Pancreas (tissue), 10 donors: ENCODE measurements at regions not wholly inside any gene's neighbourhood (a gene's known extent, or its start where the extent isn't known, plus 50 kb on each side); places are given as distances from the start of the nearest gene placed in this dataset.
A peak's percentile ranks its signal among the peaks of the same experiment; 100 is the strongest.

ENCODE experiments used
- ATAC-seq, 4 donors: fragments of 200-7000 bp; cut with Tn5 transposase; one replicate each; pipeline versions ENCODE4 v1.8.0 to v1.9.1; 2020; ENCODE audit warnings: mild to moderate bottlenecking in 4 of 4, moderate library complexity in 4 of 4
- DNase-seq, 6 donors: peaks; one replicate each; pipeline ENCODE4 v3.0.0-alpha.2; 2020
- FAIRE-seq: peaks from 2 replicates; lab custom pipeline; 2012; peaks lifted over from hg19 to GRCh38; lab: Jason Lieb, UNC
- H3K27ac ChIP-seq, 4 donors: fragments of 200-600 bp; sonication (generic); 1 replicate in 3 of 4; 2 replicates in 1 of 4; pipeline versions ENCODE4 v1.5.0 to v1.8.0; 2020
- H3K27me3 ChIP-seq, 4 donors: fragments of 200-600 bp; one replicate each; pipeline ENCODE4 v1.8.0; 2021
- H3K36me3 ChIP-seq, 3 donors: fragments of 200-600 bp; sonication (generic) in 1 of 3; one replicate each; pipeline versions ENCODE4 v1.5.0 to v1.8.0; 2020 to 2021
- H3K4me1 ChIP-seq, 3 donors: fragments of 200-600 bp; one replicate each; pipeline ENCODE4 v1.8.0; 2021
- H3K4me3 ChIP-seq, 4 donors: fragments of 200-600 bp; sonication (generic) in 2 of 4; one replicate each; pipeline versions ENCODE4 v1.5.0 to v1.8.0; 2020 to 2021
- H3K9me3 ChIP-seq, 4 donors: fragments of 200-600 bp; one replicate each; pipeline ENCODE4 v1.8.0; 2021
- WGBS, 2 donors: extraction: QIAGEN DNeasy Blood & Tissue Kit; methylation state at CpG; one replicate each; pipeline ENCODE4 v1.1.7; 2013; 5-methylcytosine and 5-hydroxymethylcytosine counted together
- intact Hi-C, 3 donors: fragments of 100-400 bp; cut with DNase I; formaldehyde crosslinking; loops; one replicate each; pipeline versions ENCODE4 v1.11.1 to v1.14.2; 2022
- TF ChIP-seq, protein P1 (sequence below), 4 donors: fragments of 200-600 bp; sonication (generic) in 3 of 4; IDR thresholded peaks; one replicate each; pipeline versions ENCODE4 v1.5.0 to v1.8.0; 2021; ENCODE audit warnings: antibody characterized with exemption in 4 of 4
- donor health status: healthy with polysubstance abuse.
- donor health status: DM: no; HTN: no; CAD: no; lungs with moderate emphysema.
- donor health status: DM: no; HTN: no; CAD: no.
- donor health status: control.
- donor health status: control.
- donor health status: Bipolar disorder and iron deficiency.
- donor health status: DM: yes; HTN: yes; CAD: no.
- donor health status: DM: no; HTN: no; CAD: no.
- donor health status: DM: no; HTN: no; CAD: no.
- donor health status: DM: yes; HTN: yes; CAD: no.

DNA sequence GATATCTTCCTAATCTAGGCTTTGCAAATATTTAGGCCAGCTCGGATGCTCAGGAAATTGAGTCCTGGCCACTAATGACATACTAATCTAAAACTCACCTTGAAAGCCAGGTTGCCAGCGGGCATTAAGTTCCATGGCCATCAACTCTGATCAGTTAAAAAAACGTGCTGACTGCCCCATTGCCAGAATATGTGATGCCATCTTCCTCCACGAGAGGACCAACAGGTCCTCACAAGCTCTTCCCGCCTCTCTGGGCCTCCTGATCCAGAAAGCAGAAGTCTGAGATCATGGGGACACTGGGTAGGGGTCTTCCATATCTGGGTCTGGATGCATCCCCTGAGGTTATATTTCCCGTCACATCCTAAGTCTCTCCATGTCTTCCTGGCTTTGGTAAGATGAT lies 311.3 kb downstream of the TCERG1L start:
- no peak for FAIRE-seq

DNA sequence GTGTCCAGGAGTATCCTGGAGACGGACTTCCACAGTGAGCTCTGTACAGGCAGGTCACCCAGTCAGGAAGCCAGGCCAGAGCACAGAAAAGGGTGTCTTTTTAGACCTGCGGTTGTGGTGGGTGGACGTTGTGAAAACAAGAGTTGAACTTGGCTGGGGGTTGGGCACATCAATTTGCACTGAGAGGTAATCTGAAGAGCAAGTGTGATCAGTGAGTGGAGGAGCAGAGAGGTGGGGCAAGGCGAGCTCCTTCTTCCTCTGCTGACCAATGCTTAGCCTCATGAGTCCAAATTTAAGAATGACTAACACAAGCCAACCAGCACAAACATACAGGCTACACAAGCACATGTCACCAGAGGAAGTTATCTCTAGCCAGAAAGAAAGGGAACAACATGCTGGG lies 310.8 kb downstream of the TCERG1L start:
- intact Hi-C loops = no loop called here
- DNase-seq = no peak
- Histone ChIP-seq H3K9me3 (no peaks in the 10 kb centered on the region), H3K27ac (no peak overlapping the region), H3K4me1 (no peaks in the 10 kb centered on the region), H3K36me3 (no peaks in the 10 kb centered on the region), H3K27me3 (peaks cover 0 to 6% (median 0%) of the 10 kb centered on the region in 4 donors), H3K4me3 (no peak overlapping the region)
- WGBS, 2 donors = 51 to 53% methylated on average over 4 of the region's 4 CpGs
- no peak for ATAC-seq
- no peak for FAIRE-seq
- TF ChIP-seq, protein P1, sequence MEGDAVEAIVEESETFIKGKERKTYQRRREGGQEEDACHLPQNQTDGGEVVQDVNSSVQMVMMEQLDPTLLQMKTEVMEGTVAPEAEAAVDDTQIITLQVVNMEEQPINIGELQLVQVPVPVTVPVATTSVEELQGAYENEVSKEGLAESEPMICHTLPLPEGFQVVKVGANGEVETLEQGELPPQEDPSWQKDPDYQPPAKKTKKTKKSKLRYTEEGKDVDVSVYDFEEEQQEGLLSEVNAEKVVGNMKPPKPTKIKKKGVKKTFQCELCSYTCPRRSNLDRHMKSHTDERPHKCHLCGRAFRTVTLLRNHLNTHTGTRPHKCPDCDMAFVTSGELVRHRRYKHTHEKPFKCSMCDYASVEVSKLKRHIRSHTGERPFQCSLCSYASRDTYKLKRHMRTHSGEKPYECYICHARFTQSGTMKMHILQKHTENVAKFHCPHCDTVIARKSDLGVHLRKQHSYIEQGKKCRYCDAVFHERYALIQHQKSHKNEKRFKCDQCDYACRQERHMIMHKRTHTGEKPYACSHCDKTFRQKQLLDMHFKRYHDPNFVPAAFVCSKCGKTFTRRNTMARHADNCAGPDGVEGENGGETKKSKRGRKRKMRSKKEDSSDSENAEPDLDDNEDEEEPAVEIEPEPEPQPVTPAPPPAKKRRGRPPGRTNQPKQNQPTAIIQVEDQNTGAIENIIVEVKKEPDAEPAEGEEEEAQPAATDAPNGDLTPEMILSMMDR (IDR thresholded peaks at IDR 0.05) = no peak

More for the DNA sequence above, 311.3 kb downstream of the TCERG1L start:
- Histone ChIP-seq H3K27me3 (peaks cover 0 to 6% (median 0%) of the 10 kb centered on the region in 4 donors), H3K36me3 (no peaks in the 10 kb centered on the region), H3K4me3 (no peak overlapping the region), H3K4me1 (no peaks in the 10 kb centered on the region), H3K27ac (no peak overlapping the region), H3K9me3 (no peaks in the 10 kb centered on the region)
- 51 to 66% methylated on average over 6 of the region's 6 CpGs for WGBS, 2 donors
- ATAC-seq (no peak), DNase-seq (no peak)
- TF ChIP-seq, protein P1 (IDR thresholded peaks at IDR 0.05) = no peak
- intact Hi-C loops = no loop called here

DNA sequence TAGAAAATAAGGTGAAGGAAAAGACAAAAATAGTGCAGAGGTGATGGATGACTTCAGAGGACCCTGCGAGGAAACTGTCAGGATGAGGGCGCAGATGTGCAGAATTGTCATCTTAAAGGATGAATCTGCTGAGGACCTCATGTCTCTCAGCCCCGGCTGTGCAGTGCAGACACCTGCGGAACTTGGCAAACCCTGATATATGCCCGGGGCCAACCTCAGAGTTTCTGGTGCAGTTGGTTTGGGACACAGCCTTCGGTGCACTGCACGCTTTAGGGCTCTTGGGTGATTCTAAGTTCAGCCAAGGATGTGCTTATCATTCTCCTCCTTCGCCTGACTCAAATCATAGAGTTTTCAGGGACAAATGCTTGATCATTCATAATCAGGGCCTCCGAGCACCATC lies 310.1 kb downstream of the TCERG1L start:
- intact Hi-C loops = no loop called here

DNA sequence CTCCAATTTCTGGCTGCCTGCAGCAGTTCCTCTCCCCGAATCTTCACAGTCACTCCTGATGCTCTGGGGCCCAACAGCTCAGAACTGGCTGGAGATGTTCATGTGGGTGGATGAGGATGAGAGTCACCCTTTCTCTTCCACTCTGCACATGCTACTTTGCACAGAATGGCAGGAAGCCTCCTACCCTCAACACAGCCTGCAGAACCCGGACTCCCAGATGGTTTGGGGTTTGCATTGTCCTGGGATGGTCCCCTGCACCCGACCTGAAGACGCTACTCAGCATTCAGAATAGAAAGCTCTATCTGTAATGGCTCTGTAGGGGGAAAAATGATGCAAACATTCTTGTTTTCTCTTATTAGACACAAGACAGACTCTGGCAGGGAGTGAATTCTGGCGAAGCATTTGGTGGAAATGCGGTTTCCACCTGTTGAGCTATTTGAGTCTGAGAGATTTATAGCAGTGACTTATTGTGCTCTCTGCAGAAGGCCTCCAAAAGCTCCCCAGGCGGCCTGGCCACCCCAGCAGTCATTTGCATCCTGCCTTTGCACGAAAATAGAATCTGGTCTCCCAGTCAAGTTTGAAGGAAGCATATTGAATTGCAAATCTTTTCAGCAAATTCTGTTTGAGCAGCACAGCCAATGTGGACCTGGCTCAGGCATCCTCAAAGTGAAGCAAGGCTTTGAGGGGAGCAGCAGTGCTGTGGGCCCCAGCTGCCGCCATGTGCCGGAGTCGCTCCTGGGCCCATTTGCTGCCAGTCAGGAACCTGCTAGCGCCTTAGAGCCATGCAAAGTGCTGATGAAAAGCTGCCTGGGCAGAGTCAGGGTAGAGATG lies 309.3 kb downstream of the TCERG1L start:
- Histone ChIP-seq H3K27me3 (peaks cover 0 to 6% (median 0%) of the 10 kb centered on the region in 4 donors), H3K9me3 (no peaks in the 10 kb centered on the region), H3K36me3 (no peaks in the 10 kb centered on the region), H3K4me3 (no peak overlapping the region), H3K27ac (no peak overlapping the region), H3K4me1 (no peaks in the 10 kb centered on the region)
- ATAC-seq (no peak), FAIRE-seq (no peak), DNase-seq (no peak)
- 60 to 73% methylated on average over 12 of the region's 12 CpGs for WGBS, 2 donors
- intact Hi-C loops = no loop called here
- TF ChIP-seq, protein P1 (IDR thresholded peaks at IDR 0.05) = no peak

More for the DNA sequence above, 310.1 kb downstream of the TCERG1L start:
- no peak for FAIRE-seq
- no peak overlapping the region for H3K27ac ChIP-seq
- ATAC-seq = no peak
- no peaks in the 10 kb centered on the region for H3K9me3 ChIP-seq
- 75 to 85% methylated on average over 9 of the region's 9 CpGs for WGBS, 2 donors
- no peaks in the 10 kb centered on the region for H3K36me3 ChIP-seq
- no peaks in the 10 kb centered on the region for H3K4me1 ChIP-seq
- peak in 1 of 6 donors; percentile 1 for DNase-seq
- TF ChIP-seq, protein P1 (IDR thresholded peaks at IDR 0.05) = no peak
- peaks cover 0 to 6% (median 0%) of the 10 kb centered on the region in 4 donors for H3K27me3 ChIP-seq
- no peak overlapping the region for H3K4me3 ChIP-seq

DNA sequence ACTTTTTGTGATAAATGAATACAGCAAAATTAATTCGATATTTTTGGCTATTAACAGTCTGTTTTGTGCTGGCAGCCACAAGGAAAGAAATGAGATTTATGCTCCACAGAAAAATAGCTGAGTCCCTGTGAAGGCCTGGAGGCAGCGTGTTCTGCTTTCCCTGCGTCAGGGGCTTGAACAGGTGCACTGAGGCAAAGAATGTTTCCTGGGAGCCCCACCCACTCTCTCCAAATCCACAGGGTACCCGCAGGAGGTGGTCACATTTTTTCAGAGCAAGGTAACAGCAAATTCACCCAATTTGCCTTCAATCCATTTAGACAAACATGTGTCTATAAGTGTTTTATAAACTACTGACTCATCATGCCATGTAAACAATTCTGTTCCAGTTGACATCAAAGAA lies 308.1 kb downstream of the TCERG1L start:
- TF ChIP-seq, protein P1 (IDR thresholded peaks at IDR 0.05) = no peak
- H3K27ac ChIP-seq = no peak overlapping the region
- H3K27me3 ChIP-seq = peaks cover 0 to 6% (median 0%) of the 10 kb centered on the region in 4 donors
- intact Hi-C loops = no loop called here
- no peaks in the 10 kb centered on the region for H3K4me1 ChIP-seq
- ATAC-seq (no peak), DNase-seq (no peak), FAIRE-seq (no peak)
- no peak overlapping the region for H3K4me3 ChIP-seq
- H3K36me3 ChIP-seq = no peaks in the 10 kb centered on the region
- 64 to 72% methylated on average over 4 of the region's 4 CpGs for WGBS, 2 donors
- H3K9me3 ChIP-seq = no peaks in the 10 kb centered on the region
